Tibial nerve (tissue), 4 donors: ENCODE measurements at regions not wholly inside any gene's neighbourhood (a gene's known extent, or its start where the extent isn't known, plus 50 kb on each side); places are given as distances from the start of the nearest gene placed in this dataset.

ENCODE experiments used
- CTCF ChIP-seq, 5 experiments: fragments of 200-600 bp in 3 of 5; fragments of 450-650 bp in 2 of 5; sonication (generic) in 3 of 5; IDR thresholded peaks; one replicate each; pipeline ENCODE4 v1.5.1; 2016 to 2019; ENCODE audit warnings: antibody characterized with exemption in 5 of 5, mild to moderate bottlenecking in 3 of 5, moderate library complexity in 2 of 5
- EP300 ChIP-seq, 2 donors: sonication (generic); formaldehyde crosslinking; IDR thresholded peaks; one replicate each; pipeline ENCODE4 v1.6.1; 2017; ENCODE audit warnings: antibody characterized with exemption in 2 of 2, mild to moderate bottlenecking in 1 of 2
- POLR2A ChIP-seq, 2 donors: fragments of 450-650 bp; IDR thresholded peaks; one replicate each; pipeline ENCODE4 v1.6.1; 2017; ENCODE audit warnings: antibody characterized with exemption in 2 of 2, mild to moderate bottlenecking in 2 of 2, moderate library complexity in 2 of 2

DNA sequence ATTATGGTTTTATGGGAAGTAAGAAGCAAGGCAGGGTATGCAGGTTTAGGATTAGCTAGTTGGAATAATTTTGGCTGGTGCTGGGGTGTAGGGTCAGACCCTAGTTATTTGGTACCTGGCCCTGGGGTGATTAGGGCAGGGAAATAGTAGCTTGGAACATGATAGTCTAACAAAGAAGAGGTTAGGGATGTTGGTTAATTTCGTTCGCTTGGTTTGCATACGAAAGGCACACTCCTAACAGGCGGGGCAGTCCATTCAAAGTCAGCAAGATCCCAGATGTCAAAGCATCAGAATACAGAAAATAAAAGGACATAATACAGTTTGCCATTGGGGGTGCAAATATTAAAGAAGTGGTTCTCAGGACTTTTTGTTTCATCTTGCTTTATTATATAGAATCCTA, 55.7 kb upstream of the ITPRID1 start:
- no peak for TF ChIP-seq CTCF (IDR thresholded peaks at IDR 0.05)
- TF ChIP-seq POLR2A (IDR thresholded peaks at IDR 0.05), result no peak
- no peak for TF ChIP-seq EP300 (IDR thresholded peaks at IDR 0.05)
